A673 (cell line): ENCODE measurements at regions not wholly inside any gene's neighbourhood (a gene's known extent, or its start where the extent isn't known, plus 50 kb on each side); places are given as distances from the start of the nearest gene placed in this dataset.

Experiments
- CTCF ChIP-seq: fragments of 300-800, 200-600 bp; sonication (generic); conservative IDR thresholded peaks from 2 replicates; pipeline ENCODE4 v1.5.1; 2017; ENCODE audit warnings: low read depth, mild to moderate bottlenecking, antibody characterized with exemption, low read length, moderate library complexity, mixed read lengths
- EZH2 ChIP-seq: fragments of 200-600 bp; sonication (generic); IDR thresholded peaks from 2 replicates; pipeline ENCODE4 v1.6.1; 2017; ENCODE audit warnings: borderline replicate concordance, low read depth, mild to moderate bottlenecking, mixed read lengths, antibody characterized with exemption, low read length; ENCODE audit not compliant: poor library complexity, severe bottlenecking

- TF ChIP-seq CTCF, result no peak
- TF ChIP-seq EZH2, result no peak
These were observed 300.5 kb upstream of the LINC00305 start for GRCh38 chr18:64449434-64449833.
